ENCODE measurements at regions not wholly inside any gene's neighbourhood (a gene's known extent, or its start where the extent isn't known, plus 50 kb on each side); places are given as distances from the start of the nearest gene placed in this dataset.
A peak's percentile ranks its signal among the peaks of the same experiment; 100 is the strongest.

DNA sequence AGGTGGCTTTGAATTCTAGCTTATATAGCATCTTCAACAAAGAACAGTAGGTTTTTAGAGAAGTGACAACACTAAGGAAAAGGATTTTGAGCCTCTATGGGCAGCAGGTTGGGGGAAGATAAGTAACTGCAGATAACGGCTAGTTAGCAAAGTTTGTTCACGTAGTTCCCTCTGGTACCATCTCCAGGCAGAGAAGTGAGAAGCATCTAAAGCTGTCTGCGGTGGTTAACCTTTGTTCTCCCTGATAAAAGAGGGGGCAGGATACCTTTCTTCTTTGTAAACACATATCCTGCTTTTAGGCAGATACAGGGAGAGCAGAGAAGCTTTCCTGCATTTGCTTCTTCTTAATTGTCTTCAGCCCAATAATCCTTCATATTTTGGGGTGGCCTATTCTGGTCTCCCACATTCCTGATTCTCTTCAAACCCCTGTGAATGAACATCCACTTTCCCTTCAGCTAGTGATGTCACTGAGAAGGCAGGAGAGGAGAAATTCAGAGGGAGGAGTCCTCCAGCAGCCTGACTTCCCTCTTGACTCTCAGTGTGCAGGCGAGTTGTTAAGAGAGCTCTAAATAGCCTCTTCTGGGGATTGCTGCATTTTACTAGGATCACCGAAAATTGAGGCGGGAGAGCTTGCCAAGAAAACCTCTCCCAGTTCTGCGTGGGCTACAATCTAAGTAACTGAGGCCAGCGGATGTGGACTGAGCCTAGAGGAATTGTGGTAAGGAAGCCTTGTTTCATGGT lies 393.7 kb upstream of the C2CD4B start:
- no peak for DNase-seq

DNA sequence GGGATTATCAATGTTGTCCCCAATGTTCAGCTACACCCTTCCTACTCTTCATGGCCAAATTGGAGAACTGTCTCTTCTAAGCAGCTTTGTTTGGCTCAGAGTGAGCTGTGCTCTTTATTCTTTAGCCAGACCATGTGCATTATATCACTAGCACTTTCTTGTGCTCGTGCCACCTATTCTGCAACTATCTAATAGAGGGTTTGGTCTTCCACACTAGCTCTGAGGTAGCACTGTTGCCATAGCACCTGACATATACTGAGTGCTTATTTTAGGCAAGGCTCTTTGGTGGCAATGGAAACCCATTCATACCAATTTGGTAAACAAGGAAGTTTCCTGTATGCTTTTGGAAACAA lies 394.3 kb upstream of the C2CD4B start:
- no peak for DNase-seq

DNA sequence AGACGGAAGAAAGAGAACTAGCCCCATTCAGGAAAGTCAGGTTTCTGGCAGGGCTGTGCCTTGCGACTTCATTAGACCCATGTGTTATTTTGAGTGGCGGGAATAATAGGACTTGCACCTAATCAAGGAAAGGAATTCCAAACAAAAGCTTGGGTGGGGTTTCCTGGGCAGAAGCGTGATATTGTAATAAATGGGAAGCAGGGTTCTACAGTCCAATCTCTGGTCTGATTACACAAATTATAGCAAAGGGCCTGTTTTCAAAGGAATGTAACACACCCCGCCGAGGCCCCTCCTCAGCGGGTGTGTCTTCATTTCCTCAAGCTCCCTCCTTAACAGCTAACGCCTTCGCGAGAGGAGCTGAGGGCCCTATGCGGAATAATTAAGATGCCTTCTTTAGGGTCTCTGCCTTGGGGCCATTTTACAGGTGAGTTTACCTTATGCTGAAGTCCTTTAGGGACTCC lies 396.0 kb upstream of the C2CD4B start:
- no peak for DNase-seq

DNA sequence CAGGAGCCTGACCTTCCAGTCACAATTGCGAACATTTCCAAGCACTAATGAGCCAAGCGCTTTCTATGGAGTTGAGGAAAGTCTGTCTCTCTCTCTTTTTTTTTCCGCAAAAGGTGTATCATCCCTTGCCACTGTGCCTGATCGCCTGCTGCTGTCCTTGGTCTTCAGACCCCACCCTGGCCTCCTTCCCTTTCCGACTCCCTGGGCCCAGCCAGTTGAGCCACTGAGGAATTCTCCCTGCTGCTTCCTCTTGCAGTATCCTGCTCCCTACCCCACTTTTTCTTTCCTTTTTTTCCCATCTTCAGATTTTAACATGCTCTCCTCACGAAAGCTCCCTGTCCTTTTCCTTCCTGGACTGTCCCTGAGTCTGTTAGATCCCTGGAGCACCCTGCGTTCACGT lies 396.5 kb upstream of the C2CD4B start:
- no peak for DNase-seq

DNA sequence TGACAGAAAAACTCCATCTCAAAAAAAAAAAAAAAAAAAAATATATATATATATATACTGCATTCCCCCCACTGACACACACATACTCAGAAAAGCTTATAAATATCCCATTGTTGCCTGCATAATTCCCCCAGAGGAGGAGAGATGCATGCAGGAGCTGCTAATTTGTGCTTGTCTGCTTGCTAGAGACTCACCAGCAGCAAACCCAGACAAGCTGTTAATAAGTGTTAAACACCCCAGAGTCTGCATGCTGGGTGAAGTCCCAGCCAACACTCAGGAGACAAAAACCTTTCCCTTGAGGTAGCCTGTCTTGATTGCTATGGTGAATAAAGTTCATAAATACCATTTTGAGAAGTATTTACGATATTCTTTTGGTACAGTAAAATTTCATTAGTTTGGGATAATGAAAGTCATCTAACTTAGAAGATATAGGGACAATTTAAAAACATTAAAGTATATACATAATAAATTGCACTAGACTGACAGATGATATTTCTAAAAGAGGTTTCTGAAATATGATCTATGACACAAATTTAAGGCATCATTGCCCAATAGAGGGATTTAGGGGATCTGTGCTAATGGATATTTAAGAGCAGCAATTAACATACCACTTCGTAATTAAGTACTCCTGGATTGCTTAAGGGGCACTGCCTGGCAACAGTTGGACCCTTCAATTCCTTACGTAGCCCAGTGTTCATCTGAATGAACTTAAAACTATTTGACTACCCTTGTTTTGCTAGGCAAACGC lies 400.0 kb upstream of the C2CD4B start:
- no peak for DNase-seq

DNA sequence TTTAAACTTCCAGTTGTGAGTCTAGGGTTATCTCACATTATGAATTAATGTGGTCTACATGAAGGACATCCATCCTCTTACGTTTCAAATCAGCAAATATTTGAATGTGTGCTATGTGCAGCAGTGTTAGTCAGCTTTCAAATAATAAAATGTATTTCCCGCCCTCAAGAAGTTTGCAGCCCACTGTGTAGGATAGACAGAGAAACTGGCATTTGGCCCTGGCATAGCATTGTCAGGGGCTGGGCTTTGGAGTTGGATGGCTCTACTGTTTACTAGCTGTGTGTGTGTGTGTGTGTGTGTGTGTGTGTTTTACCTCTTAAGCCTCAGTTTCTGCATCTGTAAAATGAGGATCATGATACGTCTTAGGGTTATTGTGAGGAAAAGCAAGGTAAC lies 400.5 kb upstream of the C2CD4B start:
- DNase-seq: peak; percentile 91

DNA sequence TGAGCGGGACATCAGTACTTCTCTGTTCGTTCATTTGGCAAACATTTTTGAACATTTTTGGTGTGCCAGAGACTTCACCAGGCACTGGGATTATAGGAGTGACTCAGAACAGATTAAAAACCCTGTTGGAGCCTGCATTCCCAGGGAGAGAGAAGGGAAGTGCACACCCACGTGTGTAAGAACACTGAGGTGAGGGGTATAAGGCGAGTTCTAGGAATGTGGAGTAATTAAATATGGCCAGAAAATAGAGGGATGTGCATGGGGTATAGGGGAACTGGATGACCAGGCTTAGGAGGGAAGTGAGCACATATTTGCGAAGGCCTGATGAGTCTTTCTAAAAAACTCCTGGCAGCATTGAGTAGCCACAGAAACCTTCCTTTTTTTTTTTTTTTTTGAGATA lies 401.2 kb upstream of the C2CD4B start:
- DNase-seq: no peak

DNA sequence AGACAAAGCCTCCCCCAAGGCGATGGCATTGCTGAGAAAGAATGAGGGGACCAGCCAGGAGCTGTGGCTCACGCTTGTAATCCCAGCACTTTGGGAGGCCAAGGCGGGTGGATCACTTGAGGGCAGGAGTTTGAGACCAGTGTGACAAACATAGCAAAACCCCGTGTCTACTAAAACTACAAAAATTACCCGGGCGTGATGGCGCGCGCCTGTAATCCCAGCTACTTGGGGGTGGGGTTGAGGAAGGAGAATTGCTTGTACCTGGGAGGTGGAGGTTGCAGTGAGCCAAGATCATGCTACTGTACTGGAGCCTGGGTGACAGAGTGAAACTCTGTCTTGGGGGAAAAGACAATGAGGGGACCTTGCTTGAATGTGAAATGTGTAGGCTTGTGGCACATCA lies 402.4 kb upstream of the C2CD4B start:
- DNase-seq: no peak

DNA sequence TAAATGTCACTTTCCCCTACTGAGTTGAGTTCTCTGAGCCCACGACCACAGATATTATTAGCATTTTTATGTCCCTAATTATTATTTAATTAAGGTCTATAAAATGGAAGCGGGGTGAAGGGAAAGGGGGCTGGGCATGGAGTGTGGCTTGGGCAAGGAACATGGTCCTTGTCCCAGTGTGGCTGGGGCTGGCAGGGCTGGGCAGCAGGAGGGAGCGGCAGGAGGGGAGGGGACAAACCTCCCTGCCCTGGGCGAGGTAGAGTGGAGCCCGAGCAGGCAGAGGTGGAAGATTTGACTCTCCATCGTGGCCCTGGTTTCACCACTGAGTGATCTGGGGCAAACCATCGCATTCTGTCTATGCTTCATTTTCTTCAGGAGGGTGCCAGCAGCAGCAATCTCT lies 402.9 kb upstream of the C2CD4B start:
- no peak for DNase-seq

DNA sequence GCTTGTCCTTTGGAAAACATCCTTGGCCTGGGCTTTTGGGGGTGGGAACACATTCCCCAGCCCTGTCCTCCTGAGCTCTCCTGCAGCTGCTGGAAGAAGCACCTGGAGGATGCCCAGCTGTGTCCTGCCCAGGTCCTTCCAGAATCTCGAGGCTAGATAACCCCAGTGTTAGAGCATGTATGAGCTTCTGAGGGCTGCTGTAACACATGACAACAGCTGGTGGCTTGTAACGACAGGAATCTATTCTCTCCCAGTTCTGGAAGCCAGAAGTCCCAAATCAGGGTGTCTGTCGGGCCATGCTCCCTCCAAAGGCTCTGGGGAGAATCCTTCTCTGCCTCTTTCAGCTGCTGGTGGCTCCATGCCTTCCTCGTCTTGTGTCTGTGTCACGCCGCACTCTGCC lies 403.6 kb upstream of the C2CD4B start:
- no peak for DNase-seq

DNA sequence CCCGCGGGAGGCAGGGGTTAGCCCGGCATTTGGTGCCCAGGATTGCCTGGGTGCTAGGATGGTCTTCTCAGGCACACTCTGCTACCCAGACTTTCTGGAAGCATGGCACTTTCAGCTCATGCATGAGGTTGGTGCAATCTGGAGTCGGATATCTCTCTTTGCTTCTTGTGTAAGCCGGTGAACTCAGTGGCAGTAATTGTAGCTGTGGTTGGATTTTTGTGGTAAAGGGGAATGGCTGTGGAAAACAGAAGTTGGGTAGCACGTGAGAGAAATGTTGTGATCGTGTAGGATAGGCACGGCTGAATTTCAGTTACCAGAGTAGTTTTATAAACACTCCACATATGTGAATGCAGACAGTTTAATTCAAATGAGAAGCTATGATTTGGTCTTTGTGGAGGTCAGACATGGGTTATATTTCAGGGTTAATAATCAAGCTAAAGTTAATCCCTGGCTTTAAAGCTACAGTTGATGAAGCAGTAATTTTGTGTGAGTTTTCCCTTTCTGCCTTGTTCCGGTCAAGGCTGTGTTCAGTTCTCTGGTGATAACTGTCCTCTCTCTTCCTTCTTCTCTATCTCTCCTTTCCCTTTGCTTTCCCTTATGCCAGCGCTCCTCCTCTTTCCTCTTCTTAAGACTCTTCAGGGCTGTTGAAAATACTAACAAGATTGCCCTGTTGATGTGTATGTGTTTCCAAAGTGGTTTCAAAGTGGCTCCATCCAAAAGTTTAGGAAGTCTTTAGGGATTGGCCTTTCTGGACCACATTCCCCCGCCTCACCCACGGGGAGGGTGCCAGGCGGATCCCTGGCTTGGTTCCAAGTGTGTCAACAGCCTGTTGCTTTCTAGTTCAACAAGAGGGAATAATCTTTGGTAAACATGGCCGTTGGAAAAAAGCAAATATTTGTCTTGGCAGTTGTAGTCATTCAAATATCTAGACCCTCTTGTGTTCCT lies 404.6 kb upstream of the C2CD4B start:
- DNase-seq: peak; percentile 94

DNA sequence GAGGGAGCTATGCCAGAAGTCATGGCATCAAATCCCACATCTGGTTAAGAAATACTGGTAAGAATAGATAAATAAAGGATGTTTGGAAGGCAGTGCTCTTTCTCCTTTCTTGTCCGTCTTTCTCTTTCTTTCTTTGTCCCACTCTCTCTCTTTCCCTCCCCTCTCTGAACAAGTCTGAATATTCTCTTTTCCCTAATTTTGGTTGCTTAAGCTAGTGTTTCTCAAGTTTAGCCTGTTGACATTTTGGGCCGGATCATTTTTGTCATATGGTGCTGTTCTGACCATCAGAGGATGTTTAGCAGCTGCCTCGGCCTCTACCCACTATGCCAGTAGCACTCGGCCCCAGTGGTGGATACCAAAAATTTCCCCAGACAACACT lies 405.3 kb upstream of the C2CD4B start:
- DNase-seq: no peak

DNA sequence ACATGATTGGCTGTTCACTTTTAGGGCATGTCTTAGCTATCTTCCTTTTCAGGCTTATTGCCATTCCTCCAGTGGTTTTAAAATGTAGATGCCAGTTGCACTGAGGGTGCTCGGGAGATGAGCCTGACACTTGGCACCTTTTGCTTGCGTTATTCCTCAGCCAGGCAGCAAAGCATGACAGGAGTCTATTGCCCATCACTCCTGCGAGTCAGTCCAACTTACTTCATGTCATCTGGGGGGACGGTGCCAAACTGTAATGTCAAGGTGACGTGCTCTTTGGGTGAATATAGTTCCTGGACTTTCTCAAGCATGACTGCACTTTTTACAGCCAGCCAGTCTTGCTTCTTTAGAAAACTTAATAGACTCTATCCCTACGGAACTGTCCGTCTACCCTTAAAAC lies 406.0 kb upstream of the C2CD4B start:
- no peak for DNase-seq

DNA sequence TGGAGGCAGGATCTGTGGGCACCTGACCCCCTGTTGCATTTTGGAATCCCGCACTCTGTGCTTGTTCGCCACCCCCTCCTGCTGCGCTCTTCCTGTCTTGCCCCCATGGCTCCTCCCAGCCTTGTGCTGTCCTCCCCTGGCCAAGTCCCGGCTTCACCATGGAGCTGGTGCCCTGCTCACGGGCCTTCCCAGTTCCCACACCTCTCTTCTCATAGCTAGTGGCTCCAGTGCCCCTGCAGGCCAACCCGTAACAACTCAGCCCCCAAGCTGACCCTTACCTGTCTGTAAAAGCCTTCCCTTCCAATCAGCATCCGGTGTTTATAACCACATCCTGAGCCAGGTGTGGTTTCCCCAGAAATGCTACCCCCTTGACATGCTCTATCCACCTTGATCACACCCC lies 407.7 kb upstream of the C2CD4B start:
- peak; percentile 15 for DNase-seq

DNA sequence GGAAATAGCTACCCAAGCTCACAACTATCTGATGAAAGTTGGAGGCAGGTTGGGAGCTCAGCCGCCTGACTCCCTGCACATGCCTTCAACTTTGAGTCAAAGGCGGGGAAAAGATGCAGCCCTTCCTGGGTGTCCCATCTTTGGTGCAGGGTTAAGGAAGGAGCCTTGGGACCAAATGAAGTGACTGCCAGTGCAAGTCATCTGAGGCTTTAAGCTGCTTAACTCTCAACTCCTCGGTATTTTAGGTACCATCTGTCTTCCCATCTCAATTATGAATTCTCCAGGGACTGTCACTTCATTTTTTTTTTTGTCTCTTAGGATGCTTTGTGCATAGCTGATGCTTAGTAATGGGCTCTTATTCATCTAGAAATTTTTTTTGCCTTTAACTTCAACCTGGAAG lies 408.8 kb upstream of the C2CD4B start:
- no peak for DNase-seq

DNA sequence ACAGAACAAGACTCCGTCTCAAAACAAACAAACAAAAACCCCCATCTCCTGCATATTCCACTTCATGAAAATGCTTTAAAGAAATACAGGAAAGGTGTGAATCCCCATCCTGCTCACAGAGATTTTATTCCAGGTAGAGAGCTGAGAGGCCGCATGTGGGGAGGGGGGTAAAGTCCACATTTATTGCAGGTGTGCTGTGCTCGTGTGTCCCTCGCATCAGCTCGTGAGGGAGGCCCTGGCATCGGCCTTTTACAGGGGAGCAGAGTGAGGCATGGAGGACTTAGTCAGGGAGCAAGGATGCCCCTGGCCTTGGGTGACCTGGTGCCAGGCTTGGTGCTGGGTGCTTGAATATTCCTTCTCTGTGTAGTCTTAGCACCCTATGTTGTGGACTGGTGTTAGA lies 413.5 kb upstream of the C2CD4B start:
- DNase-seq: no peak

DNA sequence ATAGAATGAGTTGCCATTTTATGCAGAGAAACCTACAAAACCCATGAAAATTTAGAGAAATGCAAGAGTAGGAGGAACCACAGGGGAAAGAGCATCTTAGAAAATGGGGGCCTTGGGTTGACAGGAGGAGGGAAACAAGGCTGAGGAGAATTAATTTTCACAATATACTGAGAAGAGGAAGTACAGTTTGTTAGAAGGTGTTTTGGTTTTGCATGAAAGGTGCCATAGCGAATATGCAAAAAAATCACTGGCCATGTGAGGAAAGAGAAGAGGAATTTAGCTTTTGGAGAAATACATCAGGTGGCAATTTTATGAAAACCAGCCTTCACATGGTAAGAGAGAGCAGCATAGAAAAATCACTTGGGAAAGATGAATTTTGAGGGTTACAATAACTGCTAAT lies 413.9 kb upstream of the C2CD4B start:
- peak; percentile 19 for DNase-seq

DNA sequence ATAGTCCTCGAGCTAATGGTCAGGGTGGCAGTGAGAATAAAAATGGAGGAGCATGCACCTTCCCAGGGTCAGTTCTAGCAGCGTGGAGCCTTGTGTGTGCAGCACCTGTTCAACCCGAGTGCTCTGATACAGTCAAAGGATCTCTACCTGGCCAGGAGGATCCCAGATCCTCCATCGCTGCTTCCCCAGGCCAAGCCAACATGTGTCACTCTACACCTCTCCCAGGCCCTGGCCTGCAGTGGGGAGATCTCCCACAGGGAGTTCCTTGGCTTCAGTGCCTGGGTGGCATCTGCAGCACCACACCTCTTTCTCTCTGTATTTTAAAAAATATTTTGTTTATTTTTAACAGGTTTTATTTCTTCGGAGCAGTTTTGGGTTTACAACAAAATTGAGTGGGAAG lies 414.8 kb upstream of the C2CD4B start:
- DNase-seq: no peak

DNA sequence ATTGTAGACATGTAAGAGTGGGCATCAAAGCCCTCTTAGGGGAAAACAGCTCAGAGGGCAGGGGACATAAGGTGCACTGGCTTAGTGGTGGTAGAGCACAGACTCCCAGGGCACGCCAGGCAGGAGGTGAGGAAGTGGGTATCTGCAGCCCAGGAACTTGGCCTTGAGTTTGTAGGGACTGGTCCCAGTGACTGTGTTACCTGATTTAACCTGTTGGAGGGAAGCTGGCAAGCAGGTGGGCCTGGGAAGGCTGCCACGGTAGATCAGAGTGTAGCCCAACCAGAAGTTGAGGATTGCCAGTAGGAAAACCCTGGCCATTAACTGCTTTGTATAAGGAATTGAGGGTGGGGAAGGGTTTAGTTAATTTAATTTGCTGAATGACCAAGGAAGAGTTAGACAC lies 417.5 kb upstream of the C2CD4B start:
- DNase-seq: no peak

DNA sequence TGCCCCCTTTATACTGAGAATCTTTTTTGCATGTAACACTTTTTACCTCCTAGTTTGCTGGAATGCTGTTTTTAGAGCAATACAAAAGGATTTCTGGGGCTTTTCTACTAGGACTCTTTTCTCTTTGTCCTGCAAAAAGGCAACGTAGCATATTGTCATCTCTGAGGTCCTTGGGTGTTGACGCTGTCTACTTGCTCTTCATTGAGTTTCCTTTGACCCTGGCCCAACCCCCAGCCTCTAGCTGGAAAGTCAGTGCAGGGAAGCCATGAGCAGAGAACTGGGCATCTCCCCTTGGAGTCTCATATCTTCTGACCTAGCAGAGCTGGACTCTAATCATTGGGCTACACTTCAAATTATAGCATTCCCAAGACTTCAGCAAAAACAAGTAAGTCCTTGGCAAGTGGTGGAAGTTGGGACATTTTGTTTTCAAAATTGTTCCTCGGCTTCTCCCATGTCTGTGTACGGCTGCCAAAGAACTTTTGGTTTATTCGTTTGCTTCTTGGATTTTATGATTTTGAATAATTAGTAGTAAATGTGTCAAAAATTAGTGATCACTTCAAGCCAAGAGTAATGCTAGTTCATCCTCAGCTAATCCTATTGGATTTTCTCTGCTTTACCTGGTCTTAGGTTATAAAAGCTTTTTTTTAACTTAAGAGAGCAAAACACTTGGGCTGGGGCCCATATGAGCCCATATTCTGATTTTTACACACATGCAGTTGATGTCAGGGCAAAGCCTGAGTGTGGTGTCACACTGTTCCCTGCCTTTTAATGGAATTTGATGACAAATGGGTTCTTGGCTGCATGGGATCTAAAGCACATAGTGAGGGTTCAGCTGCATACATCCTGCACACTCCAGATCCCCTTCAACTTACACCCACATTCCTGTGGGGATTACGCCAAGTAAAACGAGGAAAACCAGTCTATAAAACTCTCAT lies 419.5 kb upstream of the C2CD4B start:
- DNase-seq: no peak

DNA sequence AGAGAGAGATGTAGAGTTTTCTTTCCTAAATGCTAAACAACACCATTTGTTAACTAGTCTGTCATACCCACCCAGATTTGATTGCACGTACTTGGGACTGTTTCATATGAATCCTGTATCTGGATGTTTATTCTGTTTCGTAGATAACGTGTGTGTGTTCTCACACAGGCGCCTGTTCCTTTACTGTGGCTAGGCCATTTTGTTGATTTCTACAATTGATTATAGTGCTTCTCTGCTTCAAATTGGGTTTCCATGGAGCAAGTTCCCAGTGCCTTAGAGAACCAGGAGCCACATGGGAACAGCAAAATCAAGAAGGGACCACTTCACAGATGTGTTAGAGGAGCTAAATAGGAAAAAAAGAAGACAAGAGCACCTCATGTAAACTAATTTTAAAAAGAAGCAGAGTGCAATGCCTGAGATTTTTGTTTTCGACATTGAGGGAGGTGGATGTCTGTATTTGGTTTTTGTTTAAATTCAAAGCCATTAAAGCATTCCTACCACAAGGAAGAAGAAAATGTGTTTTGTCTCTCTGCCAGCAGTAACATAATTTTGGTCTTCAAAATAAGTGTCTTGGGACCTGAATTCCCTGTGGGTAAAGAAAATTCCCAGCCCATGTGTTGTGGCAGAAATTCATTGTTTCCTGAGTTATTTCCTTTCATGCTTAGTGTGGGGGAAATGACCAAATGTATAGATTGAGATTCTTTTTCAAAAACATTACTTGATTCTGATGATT lies 424.0 kb upstream of the C2CD4B start:
- no peak for DNase-seq

Data from NCI-H526 treated with DMSO at 0.1 percent for 48 hours (cell line).